Adrenal gland (tissue), 9 donors: ENCODE measurements at regions not wholly inside any gene's neighbourhood (a gene's known extent, or its start where the extent isn't known, plus 50 kb on each side); places are given as distances from the start of the nearest gene placed in this dataset.
"Not testable (repeated sequence)": the region's sequence is repeated elsewhere in the genome, so short reads cannot be mapped to it uniquely, and the experiment has no call there.

Experiments used
- DNase-seq, 7 donors: peaks; one replicate each; pipeline ENCODE4 v3.0.0-alpha.2; 2019 to 2020
- H3K27ac ChIP-seq, 5 donors: fragments of 200-600 bp; sonication (generic) in 4 of 5; 1 replicate in 3 of 5; 2 replicates in 2 of 5; pipeline versions ENCODE4 v1.5.1 to v1.8.0; 2016 to 2020; ENCODE audit warnings: mild to moderate bottlenecking in 1 of 5
- H3K27me3 ChIP-seq: fragments of 200-600 bp; 2 replicates; pipeline ENCODE4 v1.8.0; 2021
- H3K36me3 ChIP-seq, 2 donors: fragments of 200-600 bp; replicated peaks in 1 of 2; 1 replicate in 1 of 2; 2 replicates in 1 of 2; pipeline versions ENCODE4 v1.5.1 to v1.8.0; 2018 to 2022
- H3K4me1 ChIP-seq, 2 donors: fragments of 200-600 bp; replicated peaks in 1 of 2; 1 replicate in 1 of 2; 2 replicates in 1 of 2; pipeline versions ENCODE4 v1.5.1 to v1.8.0; 2018 to 2021
- H3K4me3 ChIP-seq, 4 donors: fragments of 200-600 bp; sonication (generic) in 3 of 4; one replicate each; pipeline ENCODE4 v1.5.1; 2016 to 2018
- H3K9me3 ChIP-seq, 3 donors: fragments of 200-600 bp; sonication (generic) in 1 of 3; replicated peaks in 1 of 3; 1 replicate in 2 of 3; 2 replicates in 1 of 3; pipeline versions ENCODE4 v1.5.1 to v1.8.0; 2016 to 2021
- POLR2A ChIP-seq, 2 donors: fragments of 450-650 bp; IDR thresholded peaks; one replicate each; pipeline ENCODE4 v1.6.1; 2017; ENCODE audit warnings: antibody characterized with exemption in 2 of 2, mild to moderate bottlenecking in 2 of 2, moderate library complexity in 1 of 2
- WGBS, 4 donors: extraction: QIAGEN DNeasy Blood & Tissue Kit in 2 of 4; methylation state at CpG; one replicate each; pipeline versions ENCODE4 v1.1.5 to v1.1.7; 2013 to 2017; 5-methylcytosine and 5-hydroxymethylcytosine counted together
- intact Hi-C, 2 donors: fragments of 100-400 bp; cut with DNase I; formaldehyde crosslinking; loops; one replicate each; pipeline versions ENCODE4 v1.14.1 to v1.15.0; 2022 to 2023
- TF ChIP-seq, protein P1 (sequence below), 6 experiments: fragments of 450-650 bp in 4 of 6; fragments of 200-600 bp in 2 of 6; sonication (generic) in 1 of 6; IDR thresholded peaks; 1 replicate in 5 of 6; 2 replicates in 1 of 6; pipeline versions ENCODE4 v1.5.1 to v1.8.0; 2016 to 2021; ENCODE audit warnings: antibody characterized with exemption in 6 of 6, mild to moderate bottlenecking in 2 of 6, moderate library complexity in 1 of 6
- donor health status: healthy with polysubstance abuse.
- donor health status: Bipolar disorder and iron deficiency.
- donor health status: DM: yes; HTN: yes; CAD: no.
- donor health status: DM: no; HTN: no; CAD: no.
- donor health status: DM: no; HTN: no; CAD: no.

DNA sequence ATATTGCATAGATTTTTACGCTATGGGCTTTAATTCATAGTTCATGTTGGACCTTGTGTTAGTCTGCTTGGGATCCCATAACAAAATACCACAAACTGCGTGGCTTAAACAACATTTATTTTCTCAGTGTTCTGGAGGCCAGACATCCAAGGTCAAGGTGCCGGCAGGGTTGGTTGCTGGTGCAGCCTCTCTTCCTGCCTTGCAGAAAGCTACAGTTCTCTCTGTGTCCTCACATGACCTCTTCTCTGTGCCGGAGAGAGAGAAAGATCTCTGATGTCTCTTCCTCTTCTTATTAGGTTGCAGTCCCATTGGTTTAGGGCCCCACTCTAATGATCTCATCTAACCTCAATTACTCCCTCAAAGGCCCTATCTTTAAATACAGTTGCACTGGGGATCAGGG, 170.5 kb downstream of the IPO8 start:
- DNase-seq = peak in 3 of 7 donors; percentile 11 to 56 (median 45)
- Histone ChIP-seq H3K36me3 (no peaks in the 10 kb centered on the region), H3K9me3 (no peaks in the 10 kb centered on the region), H3K4me1 (no peaks in the 10 kb centered on the region), H3K4me3 (no peak overlapping the region), H3K27ac (no peak overlapping the region), H3K27me3 (no peaks in the 10 kb centered on the region)
- intact Hi-C loops = no loop called here
- WGBS, 4 donors = 16 to 39% (median 28%) methylated on average over 4 of the region's 4 CpGs
- TF ChIP-seq, protein P1, sequence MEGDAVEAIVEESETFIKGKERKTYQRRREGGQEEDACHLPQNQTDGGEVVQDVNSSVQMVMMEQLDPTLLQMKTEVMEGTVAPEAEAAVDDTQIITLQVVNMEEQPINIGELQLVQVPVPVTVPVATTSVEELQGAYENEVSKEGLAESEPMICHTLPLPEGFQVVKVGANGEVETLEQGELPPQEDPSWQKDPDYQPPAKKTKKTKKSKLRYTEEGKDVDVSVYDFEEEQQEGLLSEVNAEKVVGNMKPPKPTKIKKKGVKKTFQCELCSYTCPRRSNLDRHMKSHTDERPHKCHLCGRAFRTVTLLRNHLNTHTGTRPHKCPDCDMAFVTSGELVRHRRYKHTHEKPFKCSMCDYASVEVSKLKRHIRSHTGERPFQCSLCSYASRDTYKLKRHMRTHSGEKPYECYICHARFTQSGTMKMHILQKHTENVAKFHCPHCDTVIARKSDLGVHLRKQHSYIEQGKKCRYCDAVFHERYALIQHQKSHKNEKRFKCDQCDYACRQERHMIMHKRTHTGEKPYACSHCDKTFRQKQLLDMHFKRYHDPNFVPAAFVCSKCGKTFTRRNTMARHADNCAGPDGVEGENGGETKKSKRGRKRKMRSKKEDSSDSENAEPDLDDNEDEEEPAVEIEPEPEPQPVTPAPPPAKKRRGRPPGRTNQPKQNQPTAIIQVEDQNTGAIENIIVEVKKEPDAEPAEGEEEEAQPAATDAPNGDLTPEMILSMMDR (IDR thresholded peaks at IDR 0.05) = no peak
- no peak for TF ChIP-seq POLR2A (IDR thresholded peaks at IDR 0.05)

DNA sequence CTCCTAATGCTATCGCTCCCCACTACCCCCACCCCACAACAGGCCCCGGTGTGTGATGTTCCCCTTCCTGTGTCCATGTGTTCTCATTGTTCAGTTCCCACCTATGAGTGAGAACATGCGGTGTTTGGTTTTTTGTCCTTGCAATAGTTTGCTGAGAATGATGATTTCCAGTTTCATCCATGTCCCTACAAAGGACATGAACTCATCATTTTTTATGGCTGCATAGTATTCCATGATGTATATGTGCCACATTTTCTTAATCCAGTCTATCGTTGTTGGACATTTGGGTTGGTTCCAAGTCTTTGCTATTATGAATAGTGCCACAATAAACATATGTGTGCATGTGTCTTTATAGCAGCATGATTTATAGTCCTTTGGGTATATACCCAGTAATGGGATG, 175.4 kb downstream of the IPO8 start:
- H3K9me3 ChIP-seq, H3K27ac ChIP-seq, H3K27me3 ChIP-seq, DNase-seq, intact Hi-C loops, H3K4me3 ChIP-seq, H3K36me3 ChIP-seq: not testable (repeated sequence)
- WGBS, 4 donors = 50 to 100% (median 65%) methylated on average over 2 to 3 of the region's 4 CpGs
- peaks cover 5 to 20% of the 10 kb centered on the region in 2 donors for H3K4me1 ChIP-seq

DNA sequence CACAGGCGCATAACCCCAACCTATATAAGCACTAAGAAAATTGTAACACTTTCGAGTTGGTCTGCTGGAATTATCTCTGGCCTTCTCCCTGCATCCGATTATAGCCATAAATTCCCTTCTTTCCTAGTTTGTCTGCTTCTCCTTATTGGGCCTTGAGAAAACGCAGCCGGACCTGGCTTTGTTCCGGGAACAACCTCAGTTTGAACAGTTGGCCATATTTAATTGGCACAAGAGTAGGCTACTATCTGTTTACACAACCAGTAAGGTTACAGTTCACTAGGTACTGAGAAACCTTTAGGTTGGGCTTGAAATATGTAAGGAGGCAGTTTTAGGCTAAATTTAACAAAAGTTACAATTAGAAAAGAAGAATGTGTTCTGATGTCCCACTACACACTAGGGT, 176.1 kb downstream of the IPO8 start:
- Histone ChIP-seq H3K27ac (peak overlapping the region; percentile 24 to 85 (median 68)), H3K9me3 (no peaks in the 10 kb centered on the region)
- WGBS, 4 donors = 45 to 56% (median 47%) methylated on average over 6 of the region's 6 CpGs

DNA sequence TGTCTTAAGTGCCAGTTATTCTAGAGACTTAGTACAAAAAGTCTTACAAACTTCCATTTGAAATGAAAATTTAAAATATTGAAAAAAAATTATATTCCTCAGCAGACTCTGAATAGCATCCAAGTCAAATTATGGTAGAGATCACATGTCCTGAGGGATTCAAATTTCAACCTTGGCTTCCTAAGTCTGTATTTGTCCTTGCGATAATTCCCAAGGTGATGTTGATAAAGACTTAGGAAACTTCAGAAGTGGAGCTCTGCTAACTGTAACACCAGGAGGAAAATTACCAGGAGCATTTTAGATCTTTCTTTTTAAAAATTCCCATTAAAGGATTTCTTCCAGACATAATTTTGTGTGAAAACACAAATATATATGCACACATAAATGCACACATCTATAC, 178.3 kb downstream of the IPO8 start:
- 42 to 71% (median 49%) methylated on average over 1 of the region's 1 CpG for WGBS, 4 donors
- no peak for TF ChIP-seq POLR2A (IDR thresholded peaks at IDR 0.05)
- TF ChIP-seq, protein P1 (IDR thresholded peaks at IDR 0.05) = no peak
- H3K9me3 ChIP-seq = no peaks in the 10 kb centered on the region
- H3K27ac ChIP-seq = peak overlapping the region in 1 of 5 donors; percentile 68
- intact Hi-C loops = no loop called here
- peaks cover 5 to 20% of the 10 kb centered on the region in 2 donors for H3K4me1 ChIP-seq
- no peak for DNase-seq
- no peaks in the 10 kb centered on the region for H3K36me3 ChIP-seq
- H3K4me3 ChIP-seq = no peak overlapping the region
- H3K27me3 ChIP-seq = no peaks in the 10 kb centered on the region

More for the DNA sequence above, 176.1 kb downstream of the IPO8 start:
- H3K4me1 ChIP-seq = peaks cover 5 to 20% of the 10 kb centered on the region in 2 donors
- H3K36me3 ChIP-seq = no peaks in the 10 kb centered on the region
- no peak overlapping the region for H3K4me3 ChIP-seq
- H3K27me3 ChIP-seq = no peaks in the 10 kb centered on the region
- intact Hi-C loops = no loop called here
- DNase-seq = peak in 3 of 7 donors; percentile 7 to 45 (median 28)
- no peak for TF ChIP-seq POLR2A (IDR thresholded peaks at IDR 0.05)
- TF ChIP-seq, protein P1 (IDR thresholded peaks at IDR 0.05) = no peak

DNA sequence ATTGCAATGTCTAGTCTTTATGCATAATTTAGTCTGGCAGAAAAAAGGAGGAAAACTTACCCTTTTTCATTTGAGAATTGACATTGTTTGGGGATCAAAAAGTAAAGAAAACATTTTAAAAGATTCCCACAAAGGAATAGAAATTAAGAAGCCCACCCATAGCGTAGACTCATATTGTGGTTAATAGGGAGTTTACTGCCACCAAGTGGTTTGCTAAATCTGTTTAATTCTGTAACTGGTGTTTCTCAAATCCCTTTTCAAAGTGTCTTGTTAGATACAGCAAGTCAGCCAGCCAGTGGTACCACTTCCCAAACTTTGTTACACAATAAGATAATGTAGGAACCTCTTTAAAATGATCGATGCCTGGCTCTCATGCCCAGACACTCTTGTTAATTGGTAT, 180.3 kb downstream of the IPO8 start:
- Histone ChIP-seq H3K9me3 (no peaks in the 10 kb centered on the region), H3K36me3 (no peaks in the 10 kb centered on the region), H3K4me3 (no peak overlapping the region), H3K27me3 (no peaks in the 10 kb centered on the region), H3K4me1 (peaks cover 5 to 20% of the 10 kb centered on the region in 2 donors), H3K27ac (no peak overlapping the region)
- 69 to 74% (median 72%) methylated on average over 2 of the region's 2 CpGs for WGBS, 4 donors
- no peak for DNase-seq
- no peak for TF ChIP-seq POLR2A (IDR thresholded peaks at IDR 0.05)
- TF ChIP-seq, protein P1 (IDR thresholded peaks at IDR 0.05) = peak in 3 of 6 experiments; percentile 13 to 26 (median 17)
- intact Hi-C loops = no loop called here
